Aorta (tissue), 5 donors: ENCODE measurements at regions not wholly inside any gene's neighbourhood (a gene's known extent, or its start where the extent isn't known, plus 50 kb on each side); places are given as distances from the start of the nearest gene placed in this dataset.
A peak's percentile ranks its signal among the peaks of the same experiment; 100 is the strongest.

Experiments used
- ATAC-seq: fragments of 200-7000 bp; cut with Tn5 transposase; one replicate; pipeline ENCODE4 v1.9.1; 2022; ENCODE audit warnings: moderate library complexity; ENCODE audit not compliant: low FRiP score
- DNase-seq, 2 donors: peaks; one replicate each; pipeline ENCODE4 v3.0.0-alpha.2; 2020
- H3K27ac ChIP-seq, 2 donors: one replicate each; pipeline ENCODE4 v1.5.1; 2013; ENCODE audit warnings: low read length in 2 of 2, mild to moderate bottlenecking in 2 of 2, moderate library complexity in 2 of 2, control low read depth in 1 of 2, inconsistent platforms in 1 of 2, low read depth in 1 of 2
- H3K27me3 ChIP-seq, 2 donors: one replicate each; pipeline ENCODE4 v1.6.1; 2013; ENCODE audit warnings: control low read depth in 1 of 2, low read length in 1 of 2, mild to moderate bottlenecking in 1 of 2, moderate library complexity in 1 of 2; ENCODE audit not compliant: insufficient read depth in 2 of 2, control insufficient read depth in 1 of 2
- H3K36me3 ChIP-seq, 2 donors: one replicate each; pipeline ENCODE4 v1.6.1; 2013; ENCODE audit warnings: control low read depth in 1 of 2, low read length in 1 of 2, mild to moderate bottlenecking in 1 of 2; ENCODE audit not compliant: insufficient read depth in 2 of 2, control insufficient read depth in 1 of 2
- H3K4me1 ChIP-seq, 2 donors: one replicate each; pipeline ENCODE4 v1.6.1; 2013; ENCODE audit warnings: low read length in 2 of 2, control low read depth in 1 of 2, mild to moderate bottlenecking in 1 of 2, moderate library complexity in 1 of 2; ENCODE audit not compliant: insufficient read depth in 2 of 2, control insufficient read depth in 1 of 2
- H3K4me3 ChIP-seq, 2 donors: one replicate each; pipeline ENCODE4 v1.5.1; 2013; ENCODE audit warnings: low read length in 2 of 2, control low read depth in 1 of 2, mild to moderate bottlenecking in 1 of 2
- H3K9me3 ChIP-seq: one replicate; pipeline ENCODE4 v1.6.1; 2013; ENCODE audit warnings: mild to moderate bottlenecking, low read length; ENCODE audit not compliant: control insufficient read depth
- WGBS, 2 donors: extraction: QIAGEN DNeasy Blood & Tissue Kit; methylation state at CpG; one replicate each; pipeline ENCODE4 v1.1.7; 2013; 5-methylcytosine and 5-hydroxymethylcytosine counted together
- intact Hi-C, 2 donors: fragments of 100-400 bp; cut with DNase I; formaldehyde crosslinking; loops; one replicate each; pipeline versions ENCODE4 v1.14.2 to v1.15.0; 2022
- donor health status: healthy with polysubstance abuse.
- donor health status: Bipolar disorder and iron deficiency.
- donor health status: DM: no; HTN: no; CAD: no.
- donor health status: DM: no; HTN: no; CAD: no.
- donor health status: DM: yes; HTN: yes; CAD: no.

GRCh38 chr10:118903691-118904090, 125.8 kb upstream of the NANOS1 start:
- H3K27me3 ChIP-seq: no peaks in the 10 kb centered on the region
- no peak overlapping the region for H3K27ac ChIP-seq
- H3K36me3 ChIP-seq: no peaks in the 10 kb centered on the region
- intact Hi-C loops: no loop called here
- H3K4me1 ChIP-seq: no peaks in the 10 kb centered on the region
- H3K4me3 ChIP-seq: no peak overlapping the region
- no peaks in the 10 kb centered on the region for H3K9me3 ChIP-seq
- ATAC-seq (no peak), DNase-seq (no peak)

DNA sequence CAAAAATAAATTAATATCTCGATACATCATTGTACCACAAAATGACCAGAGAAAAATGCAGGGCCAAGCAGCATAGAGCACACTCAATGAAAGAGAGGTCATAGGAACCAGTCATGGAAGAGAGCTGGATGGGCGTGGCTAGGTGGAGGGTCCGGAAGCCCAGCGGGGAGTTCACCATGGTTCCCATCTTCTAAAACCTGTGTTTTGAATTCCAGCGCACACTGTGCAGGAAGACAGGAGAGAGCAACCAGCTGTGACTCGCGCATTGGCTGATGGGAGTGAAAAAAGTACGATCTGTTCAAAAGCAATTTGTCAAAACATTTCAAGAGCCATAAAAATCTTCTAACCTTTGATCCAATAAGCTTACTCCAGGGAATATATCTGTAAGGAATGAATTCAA, 125.2 kb upstream of the NANOS1 start:
- H3K4me1 ChIP-seq: no peaks in the 10 kb centered on the region
- intact Hi-C loops: no loop called here
- no peaks in the 10 kb centered on the region for H3K9me3 ChIP-seq
- no peaks in the 10 kb centered on the region for H3K36me3 ChIP-seq
- H3K27ac ChIP-seq: no peak overlapping the region
- 85 to 90% methylated on average over 8 of the region's 8 CpGs for WGBS, 2 donors
- ATAC-seq (no peak), DNase-seq (no peak)
- no peaks in the 10 kb centered on the region for H3K27me3 ChIP-seq
- no peak overlapping the region for H3K4me3 ChIP-seq

DNA sequence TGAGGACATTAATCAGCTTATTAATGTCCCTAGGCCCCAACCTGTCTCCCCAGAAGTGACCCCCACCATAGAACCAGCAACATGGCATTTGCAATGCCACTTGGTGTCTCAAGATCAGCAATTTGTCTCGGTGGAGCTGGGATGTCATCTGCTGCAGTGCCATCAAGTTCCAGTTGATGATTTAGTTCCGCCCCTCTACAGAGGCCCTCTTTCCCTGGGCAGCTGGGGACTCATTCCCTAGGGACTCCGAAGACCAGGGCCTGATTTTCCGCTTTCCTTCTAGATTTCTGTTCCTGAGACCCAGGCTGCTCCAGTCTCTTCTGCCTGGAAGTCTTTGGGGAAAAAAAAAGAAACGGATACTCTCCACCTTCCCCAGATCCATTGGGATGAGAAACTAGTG, 122.5 kb upstream of the NANOS1 start:
- Histone ChIP-seq H3K4me1 (no peaks in the 10 kb centered on the region), H3K9me3 (no peaks in the 10 kb centered on the region), H3K27ac (no peak overlapping the region), H3K4me3 (no peak overlapping the region), H3K27me3 (no peaks in the 10 kb centered on the region), H3K36me3 (no peaks in the 10 kb centered on the region)
- WGBS, 2 donors: 93 to 95% methylated on average over 5 of the region's 5 CpGs
- ATAC-seq (no peak), DNase-seq (no peak)
- intact Hi-C loops: no loop called here

DNA sequence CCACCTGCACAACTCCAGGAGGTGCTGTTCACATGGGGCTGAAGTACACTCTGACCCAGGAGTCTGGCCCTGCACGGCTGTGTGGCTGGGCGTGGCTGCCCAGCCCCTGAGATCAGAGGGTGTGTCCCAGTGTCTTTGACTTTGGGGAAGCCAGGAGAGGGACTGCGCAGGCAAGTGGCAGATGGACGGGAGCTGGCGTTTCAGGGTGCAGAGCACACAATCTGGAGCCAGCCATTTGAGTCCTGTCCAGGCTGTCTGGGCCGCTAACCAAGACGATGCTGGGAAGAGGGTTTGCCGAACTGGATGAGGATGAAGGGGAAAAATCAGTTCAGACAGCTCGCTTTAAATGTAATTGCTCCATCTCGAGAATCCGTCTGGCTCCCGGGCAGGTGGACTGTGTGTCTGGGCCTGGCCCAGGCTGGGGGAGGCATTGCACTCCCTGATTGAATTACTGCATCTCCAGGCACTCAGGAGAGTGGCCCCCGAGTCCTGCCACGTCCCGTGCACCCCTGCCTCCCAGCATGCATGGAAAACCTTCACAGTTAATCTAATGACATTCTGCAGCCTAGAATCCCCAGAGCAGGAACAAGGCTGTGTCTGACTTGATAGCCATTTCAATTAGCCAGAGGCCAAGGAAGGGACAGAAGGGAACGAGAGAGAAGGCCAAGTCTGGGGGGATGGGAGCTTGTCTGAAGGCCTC, 120.8 kb upstream of the NANOS1 start:
- H3K4me3 ChIP-seq: no peak overlapping the region
- 80 to 82% methylated on average over 16 of the region's 16 CpGs for WGBS, 2 donors
- no peaks in the 10 kb centered on the region for H3K36me3 ChIP-seq
- intact Hi-C loops: no loop called here
- H3K27me3 ChIP-seq: no peaks in the 10 kb centered on the region
- H3K9me3 ChIP-seq: no peaks in the 10 kb centered on the region
- ATAC-seq (no peak), DNase-seq (no peak)
- no peak overlapping the region for H3K27ac ChIP-seq
- peaks cover 0 to 2% of the 10 kb centered on the region in 2 donors for H3K4me1 ChIP-seq

DNA sequence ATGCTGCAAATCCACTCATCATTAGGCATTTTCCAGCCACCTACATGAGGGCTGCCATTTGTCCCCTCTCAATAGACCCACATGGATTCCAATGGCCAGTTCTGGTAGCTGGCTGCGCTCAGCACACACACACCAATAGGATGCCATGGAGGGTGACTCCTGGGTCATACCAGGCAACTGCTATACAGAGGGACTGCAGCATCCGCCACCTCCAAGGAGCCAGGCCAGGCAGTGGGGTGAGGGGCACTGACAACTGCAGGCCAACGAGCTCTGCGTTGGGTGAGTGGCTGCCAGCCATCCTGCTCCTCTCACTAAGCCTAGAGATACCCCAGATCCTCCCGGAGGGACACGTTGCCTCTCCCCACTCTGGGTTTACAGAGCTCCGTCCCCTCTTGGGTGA, 118.8 kb upstream of the NANOS1 start:
- H3K9me3 ChIP-seq: no peaks in the 10 kb centered on the region
- H3K36me3 ChIP-seq: no peaks in the 10 kb centered on the region
- ATAC-seq: no peak
- H3K27me3 ChIP-seq: no peaks in the 10 kb centered on the region
- peaks cover 0 to 2% of the 10 kb centered on the region in 2 donors for H3K4me1 ChIP-seq
- DNase-seq: no peak
- H3K4me3 ChIP-seq: no peak overlapping the region
- intact Hi-C loops: no loop called here
- H3K27ac ChIP-seq: no peak overlapping the region
- WGBS, 2 donors: 89 to 92% methylated on average over 7 of the region's 7 CpGs

DNA sequence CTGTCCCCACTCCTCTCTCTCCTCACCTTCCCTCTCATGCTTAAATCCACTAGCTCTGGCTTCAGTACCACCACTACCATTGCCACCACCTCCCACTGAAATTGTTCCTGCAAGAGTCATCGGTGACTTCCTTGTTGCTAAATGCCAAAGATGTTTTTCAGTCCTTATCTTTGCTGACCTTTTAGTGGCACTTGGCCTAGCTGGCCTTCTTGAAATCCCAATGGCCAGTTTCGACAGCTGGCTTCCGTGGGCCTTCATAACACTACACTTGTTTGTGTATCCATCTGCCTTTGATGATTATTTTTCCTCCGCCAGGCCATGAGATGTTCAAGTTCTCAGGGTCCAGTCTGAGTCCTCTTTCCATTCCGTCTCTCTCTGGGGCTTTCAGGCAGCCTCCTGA, 118.2 kb upstream of the NANOS1 start:
- no peaks in the 10 kb centered on the region for H3K36me3 ChIP-seq
- 38 to 50% methylated on average over 5 of the region's 5 CpGs for WGBS, 2 donors
- intact Hi-C loops: no loop called here
- H3K27me3 ChIP-seq: no peaks in the 10 kb centered on the region
- no peak overlapping the region for H3K4me3 ChIP-seq
- ATAC-seq: no peak
- no peaks in the 10 kb centered on the region for H3K9me3 ChIP-seq
- DNase-seq: no peak
- peaks cover 0 to 2% of the 10 kb centered on the region in 2 donors for H3K4me1 ChIP-seq
- no peak overlapping the region for H3K27ac ChIP-seq

GRCh38 chr10:118912961-118913600, 116.4 kb upstream of the NANOS1 start:
- WGBS, 2 donors: 81 to 84% methylated on average over 4 of the region's 4 CpGs
- no peak for ATAC-seq
- H3K27ac ChIP-seq: no peak overlapping the region
- no peaks in the 10 kb centered on the region for H3K27me3 ChIP-seq
- H3K9me3 ChIP-seq: no peaks in the 10 kb centered on the region
- H3K4me1 ChIP-seq: peaks cover 0 to 2% of the 10 kb centered on the region in 2 donors
- H3K4me3 ChIP-seq: no peak overlapping the region
- H3K36me3 ChIP-seq: no peaks in the 10 kb centered on the region
- intact Hi-C loops: no loop called here
- no peak for DNase-seq

GRCh38 chr10:118913825-118914224, 115.7 kb upstream of the NANOS1 start:
- peaks cover 0 to 2% of the 10 kb centered on the region in 2 donors for H3K4me1 ChIP-seq
- H3K9me3 ChIP-seq: no peaks in the 10 kb centered on the region
- intact Hi-C loops: no loop called here
- DNase-seq (no peak), ATAC-seq (peak; percentile 24)
- no peaks in the 10 kb centered on the region for H3K36me3 ChIP-seq
- no peak overlapping the region for H3K27ac ChIP-seq
- no peaks in the 10 kb centered on the region for H3K27me3 ChIP-seq
- 54 to 60% methylated on average over 4 of the region's 4 CpGs for WGBS, 2 donors
- H3K4me3 ChIP-seq: no peak overlapping the region

GRCh38 chr10:118914629-118915028, 114.9 kb upstream of the NANOS1 start:
- H3K4me1 ChIP-seq: peaks cover 0 to 2% of the 10 kb centered on the region in 2 donors
- intact Hi-C loops: no loop called here
- H3K27ac ChIP-seq: no peak overlapping the region
- DNase-seq (no peak), ATAC-seq (no peak)
- no peaks in the 10 kb centered on the region for H3K9me3 ChIP-seq
- WGBS, 2 donors: 81% methylated on average over 4 of the region's 4 CpGs
- no peaks in the 10 kb centered on the region for H3K27me3 ChIP-seq
- H3K36me3 ChIP-seq: no peaks in the 10 kb centered on the region
- H3K4me3 ChIP-seq: no peak overlapping the region
